ENCODE measurements at regions not wholly inside any gene's neighbourhood (a gene's known extent, or its start where the extent isn't known, plus 50 kb on each side); places are given as distances from the start of the nearest gene placed in this dataset.

- TF ChIP-seq POLR2AphosphoS5 (IDR thresholded peaks at IDR 0.05; ENCODE audit: insufficient read depth in 1 of 2, low read depth in 1 of 2): no peak
- no peak for TF ChIP-seq POLR2A (IDR thresholded peaks at IDR 0.05)
- no peak for TF ChIP-seq CTCF (IDR thresholded peaks at IDR 0.05)
- intact Hi-C loops (cut with DNase I): no loop called here
- DNase-seq (ENCODE audit: extremely low spot score in 2 of 2): no peak
These were observed 258.1 kb downstream of the MN1 start for GRCh38 chr22:27543460-27543859.

GRCh38 chr22:27545085-27545484 lies 256.5 kb downstream of the MN1 start:
- intact Hi-C loops (cut with DNase I): no loop called here
- Histone ChIP-seq H3K4me3 (no peak overlapping the region), H3K27ac (no peak overlapping the region), H3K27me3 (no peaks in the 10 kb centered on the region), H3K9me3 (no peaks in the 10 kb centered on the region), H3K4me1 (no peaks in the 10 kb centered on the region), H3K36me3 (no peaks in the 10 kb centered on the region)
- no peak for DNase-seq (ENCODE audit: extremely low spot score in 2 of 2)
- TF ChIP-seq POLR2AphosphoS5 (IDR thresholded peaks at IDR 0.05; ENCODE audit: insufficient read depth in 1 of 2, low read depth in 1 of 2) (no peak), POLR2A (IDR thresholded peaks at IDR 0.05) (no peak), CTCF (IDR thresholded peaks at IDR 0.05) (no peak)

More at GRCh38 chr22:27543460-27543859, 258.1 kb downstream of the MN1 start:
- Histone ChIP-seq H3K9me3 (no peaks in the 10 kb centered on the region), H3K36me3 (no peaks in the 10 kb centered on the region), H3K27ac (no peak overlapping the region), H3K4me3 (no peak overlapping the region), H3K4me1 (no peaks in the 10 kb centered on the region), H3K27me3 (no peaks in the 10 kb centered on the region)

GRCh38 chr22:27546157-27546935 lies 255.2 kb downstream of the MN1 start:
- H3K4me3 ChIP-seq: no peak overlapping the region
- intact Hi-C loops (cut with DNase I): no loop called here

GRCh38 chr22:27551402-27551801 lies 250.2 kb downstream of the MN1 start:
- DNase-seq (ENCODE audit: extremely low spot score in 2 of 2): no peak
- H3K4me3 ChIP-seq: no peak overlapping the region
- no peak overlapping the region for H3K27ac ChIP-seq
- intact Hi-C loops (cut with DNase I): no loop called here
- H3K4me1 ChIP-seq: no peaks in the 10 kb centered on the region
- H3K9me3 ChIP-seq: no peaks in the 10 kb centered on the region
- H3K27me3 ChIP-seq: no peaks in the 10 kb centered on the region
- no peaks in the 10 kb centered on the region for H3K36me3 ChIP-seq
- TF ChIP-seq POLR2AphosphoS5 (IDR thresholded peaks at IDR 0.05; ENCODE audit: insufficient read depth in 1 of 2, low read depth in 1 of 2) (no peak), CTCF (IDR thresholded peaks at IDR 0.05) (no peak), POLR2A (IDR thresholded peaks at IDR 0.05) (no peak)

More at GRCh38 chr22:27546157-27546935, 255.2 kb downstream of the MN1 start:
- DNase-seq (ENCODE audit: extremely low spot score in 2 of 2): no peak
- H3K4me1 ChIP-seq: no peaks in the 10 kb centered on the region
- H3K27ac ChIP-seq: no peak overlapping the region
- H3K9me3 ChIP-seq: no peaks in the 10 kb centered on the region
- TF ChIP-seq POLR2A (IDR thresholded peaks at IDR 0.05) (no peak), POLR2AphosphoS5 (IDR thresholded peaks at IDR 0.05; ENCODE audit: insufficient read depth in 1 of 2, low read depth in 1 of 2) (no peak), CTCF (IDR thresholded peaks at IDR 0.05) (no peak)
- no peaks in the 10 kb centered on the region for H3K36me3 ChIP-seq
- no peaks in the 10 kb centered on the region for H3K27me3 ChIP-seq

- H3K4me3 ChIP-seq: no peak overlapping the region
- no peak for DNase-seq (ENCODE audit: extremely low spot score in 2 of 2)
- intact Hi-C loops (cut with DNase I): no loop called here
- H3K27me3 ChIP-seq: no peaks in the 10 kb centered on the region
- no peaks in the 10 kb centered on the region for H3K36me3 ChIP-seq
- TF ChIP-seq CTCF (IDR thresholded peaks at IDR 0.05): no peak
- no peak for TF ChIP-seq POLR2A (IDR thresholded peaks at IDR 0.05)
- TF ChIP-seq POLR2AphosphoS5 (IDR thresholded peaks at IDR 0.05; ENCODE audit: insufficient read depth in 1 of 2, low read depth in 1 of 2): no peak
- no peak overlapping the region for H3K27ac ChIP-seq
- H3K9me3 ChIP-seq: no peaks in the 10 kb centered on the region
- no peaks in the 10 kb centered on the region for H3K4me1 ChIP-seq
These were observed 249.4 kb downstream of the MN1 start for GRCh38 chr22:27552176-27552575.

All from vagina (tissue), 2 donors.